22Rv1 (cell line): ENCODE measurements at regions not wholly inside any gene's neighbourhood (a gene's known extent, or its start where the extent isn't known, plus 50 kb on each side); places are given as distances from the start of the nearest gene placed in this dataset.

Experiments
- H3K27ac ChIP-seq: fragments of 450-650 bp; 2 replicates; pipeline ENCODE4 v1.5.1; 2017
- CTCF ChIP-seq: fragments of 450-650 bp; IDR thresholded peaks from 2 replicates; pipeline ENCODE4 v1.5.1; 2017; ENCODE audit warnings: mild to moderate bottlenecking
- ZFX ChIP-seq: fragments of 450-650 bp; IDR thresholded peaks from 2 replicates; pipeline ENCODE4 v1.6.1; 2017; ENCODE audit warnings: antibody characterized with exemption, borderline replicate concordance

- TF ChIP-seq CTCF = no peak
- TF ChIP-seq ZFX = no peak
- no peak overlapping the region for H3K27ac ChIP-seq
Measured at GRCh38 chrX:88439935-88440334, 307.1 kb upstream of the CPXCR1 start.
